SK-N-SH (cell line): ENCODE measurements at regions not wholly inside any gene's neighbourhood (a gene's known extent, or its start where the extent isn't known, plus 50 kb on each side); places are given as distances from the start of the nearest gene placed in this dataset.

Experiments
- CTCF ChIA-PET: fragments of 300-600, 350-600 bp; formaldehyde crosslinking; extraction: SDS; loops from one replicate; lab custom pipeline; 2021; lab: Yijun Ruan, JAX
- POLR2A ChIA-PET: fragments of 350-600 bp; sonication (Branson Sonifier 250); formaldehyde crosslinking; extraction: SDS; loops from one replicate; lab custom pipeline; 2020; ENCODE audit warnings: antibody characterized with exemption, inconsistent platforms; lab: Yijun Ruan, JAX
- DNase-seq: peaks from one replicate; pipeline ENCODE4 v3.0.0; 2012
- H2AFZ ChIP-seq: fragments of 200-600 bp; sonication (generic); 2 replicates; pipeline ENCODE4 v1.8.1; 2016; ENCODE audit warnings: antibody characterized with exemption, mild to moderate bottlenecking, low read depth
- H3F3A ChIP-seq: fragments of 200-600 bp; sonication (generic); replicated peaks from 2 replicates; pipeline ENCODE3; 2016; ENCODE audit warnings: antibody characterized with exemption, mild to moderate bottlenecking; ENCODE audit not compliant: insufficient read depth
- H3K27ac ChIP-seq, 2 experiments: fragments of 200-500 bp in 1 of 2; fragments of 200-600 bp in 1 of 2; sonication (Bioruptor generic) in 1 of 2; sonication (generic), shearing (Covaris generic) in 1 of 2; 2 replicates each; pipeline versions ENCODE4 v1.5.1 to v1.6.1; 2014 to 2016; ENCODE audit warnings: low read depth in 2 of 2, inconsistent platforms in 1 of 2, low read length in 1 of 2, mild to moderate bottlenecking in 1 of 2, mixed read lengths in 1 of 2
- H3K27me3 ChIP-seq: fragments of 200-600 bp; sonication (generic), shearing (Covaris generic); 2 replicates; pipeline ENCODE4 v1.6.1; 2016; ENCODE audit warnings: mixed run types; ENCODE audit not compliant: insufficient read depth
- H3K36me3 ChIP-seq, 2 experiments: fragments of 200-500 bp in 1 of 2; fragments of 200-600 bp in 1 of 2; sonication (Bioruptor generic) in 1 of 2; sonication (generic) in 1 of 2; replicated peaks in 1 of 2; 2 replicates each; pipeline versions ENCODE3 to v1.5.1; 2014 to 2016; ENCODE audit warnings: low read length in 1 of 2, mild to moderate bottlenecking in 1 of 2; ENCODE audit not compliant: insufficient read depth in 2 of 2, control insufficient read depth in 1 of 2
- H3K4me1 ChIP-seq, 2 experiments: fragments of 200-500 bp in 1 of 2; fragments of 200-600 bp in 1 of 2; sonication (Bioruptor generic) in 1 of 2; sonication (generic), shearing (Covaris generic) in 1 of 2; 2 replicates each; pipeline versions ENCODE4 v1.5.1 to v1.6.1; 2014 to 2016; ENCODE audit warnings: low read depth in 1 of 2, low read length in 1 of 2, mixed run types in 1 of 2; ENCODE audit not compliant: insufficient read depth in 2 of 2, control insufficient read depth in 1 of 2
- H3K4me2 ChIP-seq: fragments of 200-600 bp; sonication (generic), shearing (Covaris generic); 2 replicates; pipeline ENCODE4 v1.6.1; 2017; ENCODE audit warnings: mixed run types
- H3K4me3 ChIP-seq, 2 experiments: fragments of 200-500 bp in 1 of 2; fragments of 200-600 bp in 1 of 2; sonication (Bioruptor generic) in 1 of 2; sonication (generic), shearing (Covaris generic) in 1 of 2; 2 replicates each; pipeline versions ENCODE4 v1.5.1 to v1.8.1; 2014 to 2016; ENCODE audit warnings: low read depth in 2 of 2, inconsistent platforms in 1 of 2, low read length in 1 of 2, mild to moderate bottlenecking in 1 of 2, mixed read lengths in 1 of 2, moderate library complexity in 1 of 2
- H3K79me2 ChIP-seq: fragments of 200-600 bp; sonication (generic); 2 replicates; pipeline ENCODE4 v1.8.1; 2017; ENCODE audit warnings: mild to moderate bottlenecking; ENCODE audit not compliant: insufficient read depth
- H3K9ac ChIP-seq: fragments of 200-600 bp; sonication (generic); 2 replicates; pipeline ENCODE4 v1.6.1; 2017; ENCODE audit warnings: mixed run types
- H3K9me2 ChIP-seq: fragments of 200-600 bp; sonication (generic); 2 replicates; pipeline ENCODE4 v1.6.1; 2017; ENCODE audit warnings: mixed run types
- H3K9me3 ChIP-seq: fragments of 200-600 bp; sonication (generic); 2 replicates; pipeline ENCODE4 v1.6.1; 2017; ENCODE audit warnings: mixed run types, mild to moderate bottlenecking, moderate library complexity
- H4K20me1 ChIP-seq: fragments of 200-600 bp; sonication (generic); 2 replicates; pipeline ENCODE4 v1.6.1; 2017; ENCODE audit warnings: mild to moderate bottlenecking, mixed run types; ENCODE audit not compliant: insufficient read depth
- CTCF ChIP-seq: fragments of 200-600 bp; sonication (generic); IDR thresholded peaks from 2 replicates; pipeline ENCODE4 v1.6.1; 2017; ENCODE audit warnings: antibody characterized with exemption, mild to moderate bottlenecking, moderate library complexity
- EP300 ChIP-seq, 2 experiments: IDR thresholded peaks; 2 replicates each; pipeline versions ENCODE4 v1.4.0 to v1.6.1; 2012; ENCODE audit warnings: borderline replicate concordance in 1 of 2, low read depth in 1 of 2, low read length in 1 of 2
- FOXJ3 ChIP-seq: sonication (generic); formaldehyde crosslinking; IDR thresholded peaks from 2 replicates; pipeline ENCODE4 v1.5.1; 2020; ENCODE audit warnings: mild to moderate bottlenecking, missing genetic modification reagents
- FOXM1 ChIP-seq: IDR thresholded peaks from 2 replicates; pipeline ENCODE4 v1.4.0; 2012; ENCODE audit warnings: low read depth, mild to moderate bottlenecking
- MAX ChIP-seq: IDR thresholded peaks from 2 replicates; pipeline ENCODE4 v1.4.0; 2012; ENCODE audit warnings: low read depth
- MEF2A ChIP-seq: IDR thresholded peaks from 2 replicates; pipeline ENCODE4 v1.4.0; 2012; ENCODE audit warnings: low read depth, borderline replicate concordance
- PBX3 ChIP-seq: IDR thresholded peaks from 2 replicates; pipeline ENCODE4; 2012
- POLR2AphosphoS5 ChIP-seq: IDR thresholded peaks from 2 replicates; pipeline ENCODE4 v1.6.1; 2012; ENCODE audit warnings: low read depth, low read length
- REST ChIP-seq: IDR thresholded peaks from 2 replicates; pipeline ENCODE4 v1.6.1; 2012; ENCODE audit warnings: mild to moderate bottlenecking, low read depth, low read length, moderate library complexity
- RFX5 ChIP-seq: IDR thresholded peaks from 2 replicates; pipeline ENCODE4 v1.6.1; 2012; ENCODE audit warnings: mild to moderate bottlenecking, improper control_type of control experiment, low read length
- TAF1 ChIP-seq: IDR thresholded peaks from 2 replicates; pipeline ENCODE4 v1.6.1; 2012; ENCODE audit warnings: low read depth, mild to moderate bottlenecking, low read length, moderate library complexity, borderline replicate concordance
- TEAD4 ChIP-seq: IDR thresholded peaks from 2 replicates; pipeline ENCODE4 v1.4.0; 2012; ENCODE audit warnings: mild to moderate bottlenecking, borderline replicate concordance; ENCODE audit not compliant: insufficient read depth
- USF1 ChIP-seq: IDR thresholded peaks from 2 replicates; pipeline ENCODE4 v1.4.0; 2012; ENCODE audit warnings: low read depth, borderline replicate concordance
- YY1 ChIP-seq: IDR thresholded peaks from 2 replicates; pipeline ENCODE4 v1.4.0; 2012; ENCODE audit warnings: low read depth, mild to moderate bottlenecking
- WGBS: methylation state at CpG from one replicate; pipeline ENCODE4 v1.1.6; 2017; ENCODE audit warnings: low lambda C conversion rate; 5-methylcytosine and 5-hydroxymethylcytosine counted together

GRCh38 chr4:111046811-111047210 is 423.9 kb upstream of the PITX2 start (continued):
- no peak for TF ChIP-seq PBX3

- 5% methylated on average over 4 of the region's 5 CpGs for WGBS
- no peak overlapping the region for H3K4me2 ChIP-seq
- no peaks in the 10 kb centered on the region for H3K4me1 ChIP-seq
- H3K9ac ChIP-seq: no peak overlapping the region
- POLR2A ChIA-PET: no interaction called here
- no peaks in the 10 kb centered on the region for H3K36me3 ChIP-seq
- no peak overlapping the region for H2AFZ ChIP-seq
- CTCF ChIA-PET: no interaction called here
- no peaks in the 10 kb centered on the region for H3K79me2 ChIP-seq
- no peaks in the 10 kb centered on the region; the same call in 1 of the 2 replicates for H3K27me3 ChIP-seq
- H3K27ac ChIP-seq: no peak overlapping the region
- H3K4me3 ChIP-seq: no peak overlapping the region
- no peaks in the 10 kb centered on the region for H3F3A ChIP-seq
- H3K9me3 ChIP-seq: no peaks in the 10 kb centered on the region
- DNase-seq: no peak
- H4K20me1 ChIP-seq: no peaks in the 10 kb centered on the region
- H3K9me2 ChIP-seq: no peaks in the 10 kb centered on the region
- no peak for TF ChIP-seq MAX
- no peak for TF ChIP-seq EP300 (IDR thresholded peaks at IDR 0.05; ENCODE audit: borderline replicate concordance in 1 of 2, low read depth in 1 of 2, low read length in 1 of 2)
- no peak for TF ChIP-seq FOXJ3 (CRISPR knock-in tag)
- no peak for TF ChIP-seq CTCF
- TF ChIP-seq USF1: no peak
Observed at GRCh38 chr4:111048316-111048715, 425.4 kb upstream of the PITX2 start.

GRCh38 chr4:111064342-111064993 is 441.6 kb upstream of the PITX2 start:
- CTCF ChIA-PET: no interaction called here
- Histone ChIP-seq H3K27me3 (no peaks in the 10 kb centered on the region), H3K9me3 (no peaks in the 10 kb centered on the region), H2AFZ (peak overlapping the region; percentile 85; the same call in 1 of the 2 replicates), H3F3A (peaks cover 48% of the 10 kb centered on the region), H3K9ac (peak overlapping the region; percentile 48; the same call in 1 of the 2 replicates), H3K79me2 (no peaks in the 10 kb centered on the region), H3K36me3 (no peaks in the 10 kb centered on the region), H3K4me3 (no peak overlapping the region), H4K20me1 (no peaks in the 10 kb centered on the region), H3K4me2 (peak overlapping the region; percentile 72), H3K9me2 (no peaks in the 10 kb centered on the region), H3K4me1 (peaks cover 0 to 20% of the 10 kb centered on the region in 2 experiments; a peak in 1 of 4 replicates), H3K27ac (peak overlapping the region in 1 of 2 experiments; percentile 83; a peak in 2 of 4 replicates)
- POLR2A ChIA-PET: no interaction called here
- whole genome bisulfite sequencing: 8% methylated on average over 4 of the region's 4 CpGs
- DNase-seq: no peak
- TF ChIP-seq REST (no peak), CTCF (peak; percentile 6; the same call in 1 of the 2 replicates), MEF2A (no peak), TEAD4 (no peak), TAF1 (no peak), RFX5 (no peak), YY1 (no peak), FOXJ3 (CRISPR knock-in tag) (no peak), FOXM1 (no peak), POLR2AphosphoS5 (no peak)
